Caco-2 (cell line): ENCODE measurements at regions not wholly inside any gene's neighbourhood (a gene's known extent, or its start where the extent isn't known, plus 50 kb on each side); places are given as distances from the start of the nearest gene placed in this dataset.
"Not testable (repeated sequence)": the region's sequence is repeated elsewhere in the genome, so short reads cannot be mapped to it uniquely, and the experiment has no call there.

Source experiments
- BruUV-seq: library from RNA; stranded (reverse); fragments of 400-500 nt; replicated peaks from 2 replicates; lab custom pipeline; 2021; lab: Mats Ljungman, UMichigan
- CTCF ChIA-PET: fragments of 300-600 bp; sonication (Branson Sonifier 250); formaldehyde crosslinking; loops from one replicate; lab custom pipeline; 2022; ENCODE audit warnings: antibody characterized with exemption; lab: Charles Lee
- POLR2A ChIA-PET: fragments of 300-600 bp; sonication (Branson Sonifier 250); formaldehyde crosslinking; loops from one replicate; lab custom pipeline; 2022; ENCODE audit warnings: antibody characterized with exemption; lab: Charles Lee
- DNase-seq, 2 experiments: peaks; one replicate each; pipeline versions ENCODE4 v3.0.0 to v3.0.0-alpha.2; 2020 to 2022
- H3K27me3 ChIP-seq: replicated peaks from 2 replicates; pipeline ENCODE4 v1.6.0; 2011; ENCODE audit warnings: low read length; ENCODE audit not compliant: control insufficient read depth, insufficient read depth
- H3K36me3 ChIP-seq: 2 replicates; pipeline ENCODE4 v1.5.1; 2011; ENCODE audit warnings: low read length; ENCODE audit not compliant: control insufficient read depth, insufficient read depth
- H3K4me1 ChIP-seq: fragments of 250-450 bp; sonication (Bioruptor Pico); 2 replicates; pipeline ENCODE4 v1.5.1; 2020; ENCODE audit warnings: mild to moderate bottlenecking
- H3K4me3 ChIP-seq: 2 replicates; pipeline ENCODE4 v1.5.1; 2011; ENCODE audit warnings: low read depth, mild to moderate bottlenecking, control low read depth, low read length
- H3K9me3 ChIP-seq: fragments of 250-450 bp; sonication (Bioruptor Pico); 2 replicates; pipeline ENCODE4 v1.5.1; 2020; ENCODE audit warnings: mild to moderate bottlenecking, moderate library complexity
- H3K27ac Mint-ChIP-seq: one replicate; pipeline ENCODE4 v1.8.0; 2022; ENCODE audit warnings: mixed read lengths; ENCODE audit not compliant: unreplicated experiment
- H3K27me3 Mint-ChIP-seq: one replicate; pipeline ENCODE4 v1.8.0; 2022; ENCODE audit warnings: mixed read lengths; ENCODE audit not compliant: insufficient read depth, unreplicated experiment
- H3K36me3 Mint-ChIP-seq: one replicate; pipeline ENCODE4 v1.8.0; 2022; ENCODE audit warnings: mild to moderate bottlenecking, mixed read lengths; ENCODE audit not compliant: insufficient read depth, unreplicated experiment
- H3K4me1 Mint-ChIP-seq: one replicate; pipeline ENCODE4 v1.8.0; 2022; ENCODE audit warnings: low read depth, mixed read lengths; ENCODE audit not compliant: unreplicated experiment
- H3K4me3 Mint-ChIP-seq: one replicate; pipeline ENCODE4 v1.8.0; 2022; ENCODE audit warnings: mild to moderate bottlenecking, moderate library complexity, mixed read lengths; ENCODE audit not compliant: unreplicated experiment
- H3K9me3 Mint-ChIP-seq: one replicate; pipeline ENCODE4 v1.8.0; 2022; ENCODE audit warnings: mixed read lengths; ENCODE audit not compliant: unreplicated experiment
- intact Hi-C: fragments of 100-400 bp; cut with micrococcal nuclease; formaldehyde crosslinking; loops from one replicate; pipeline ENCODE4 v1.10.0; 2022; ENCODE audit not compliant: unreplicated experiment
- TF ChIP-seq, protein P1 (sequence below), 2 experiments: fragments of 200-600 bp in 1 of 2; IDR thresholded peaks; 1 replicate in 1 of 2; 2 replicates in 1 of 2; pipeline versions ENCODE4 v1.5.1 to v1.8.0; 2011 to 2022; ENCODE audit warnings: antibody characterized with exemption in 1 of 2, control low read depth in 1 of 2, inconsistent platforms in 1 of 2, low read depth in 1 of 2, low read length in 1 of 2, mild to moderate bottlenecking in 1 of 2, moderate library complexity in 1 of 2; ENCODE audit not compliant: insufficient read depth in 1 of 2, severe bottlenecking in 1 of 2, unreplicated experiment in 1 of 2

DNA sequence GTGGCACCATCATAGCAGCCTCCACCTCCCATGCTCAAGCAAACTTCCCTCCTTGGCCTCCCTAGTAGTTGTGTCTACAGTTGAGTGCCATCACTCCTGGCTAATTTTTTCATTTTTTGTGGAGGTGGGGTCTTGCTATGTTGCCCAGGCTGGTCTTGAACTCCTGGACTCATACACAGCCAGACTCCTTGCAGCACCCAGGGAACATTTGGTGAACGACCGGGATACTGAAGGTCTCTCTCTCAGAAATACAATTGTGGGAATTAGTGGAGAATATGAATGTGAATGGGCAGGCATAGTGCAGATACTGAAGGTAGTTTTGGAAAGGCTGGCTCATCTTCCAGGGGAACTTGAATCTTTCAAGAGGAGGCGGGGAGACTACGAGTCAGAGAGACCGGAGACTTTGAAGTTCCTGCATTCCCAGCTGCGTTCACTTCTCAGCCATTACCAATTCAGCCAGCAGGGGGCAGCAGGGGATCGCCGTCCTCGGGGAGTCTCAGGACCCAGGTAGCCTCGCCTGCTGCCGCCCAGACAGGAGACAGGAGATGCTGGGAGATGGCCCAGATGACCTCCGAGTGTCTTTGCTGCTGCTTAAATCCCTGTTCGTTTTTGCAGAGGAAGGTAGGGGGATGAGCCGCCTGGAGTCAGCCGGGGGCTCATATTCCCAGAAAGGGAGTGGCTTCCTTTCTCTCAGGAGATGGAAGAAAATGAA, 68.6 kb downstream of the HAPSTR1 start:
- intact Hi-C loops = loop anchor here (2.0 to 10.0 kb wide), 2 partner anchors 19 to 65 kb away; no protein-coding TSS in a partner anchor
- H3K4me3 Mint-ChIP-seq = no peak overlapping the region
- H3K4me1 Mint-ChIP-seq = no peaks in the 10 kb centered on the region
- TF ChIP-seq, protein P1, sequence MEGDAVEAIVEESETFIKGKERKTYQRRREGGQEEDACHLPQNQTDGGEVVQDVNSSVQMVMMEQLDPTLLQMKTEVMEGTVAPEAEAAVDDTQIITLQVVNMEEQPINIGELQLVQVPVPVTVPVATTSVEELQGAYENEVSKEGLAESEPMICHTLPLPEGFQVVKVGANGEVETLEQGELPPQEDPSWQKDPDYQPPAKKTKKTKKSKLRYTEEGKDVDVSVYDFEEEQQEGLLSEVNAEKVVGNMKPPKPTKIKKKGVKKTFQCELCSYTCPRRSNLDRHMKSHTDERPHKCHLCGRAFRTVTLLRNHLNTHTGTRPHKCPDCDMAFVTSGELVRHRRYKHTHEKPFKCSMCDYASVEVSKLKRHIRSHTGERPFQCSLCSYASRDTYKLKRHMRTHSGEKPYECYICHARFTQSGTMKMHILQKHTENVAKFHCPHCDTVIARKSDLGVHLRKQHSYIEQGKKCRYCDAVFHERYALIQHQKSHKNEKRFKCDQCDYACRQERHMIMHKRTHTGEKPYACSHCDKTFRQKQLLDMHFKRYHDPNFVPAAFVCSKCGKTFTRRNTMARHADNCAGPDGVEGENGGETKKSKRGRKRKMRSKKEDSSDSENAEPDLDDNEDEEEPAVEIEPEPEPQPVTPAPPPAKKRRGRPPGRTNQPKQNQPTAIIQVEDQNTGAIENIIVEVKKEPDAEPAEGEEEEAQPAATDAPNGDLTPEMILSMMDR (IDR thresholded peaks at IDR 0.05; ENCODE audit: insufficient read depth in 1 of 2, low read depth in 1 of 2, low read length in 1 of 2, severe bottlenecking in 1 of 2, unreplicated experiment in 1 of 2) = peak; percentile 66 to 74
- no peaks in the 10 kb centered on the region for H3K9me3 Mint-ChIP-seq
- H3K27me3 Mint-ChIP-seq = no peaks in the 10 kb centered on the region
- Histone ChIP-seq H3K4me3 (no peak overlapping the region), H3K36me3 (no peaks in the 10 kb centered on the region), H3K4me1 (no peaks in the 10 kb centered on the region), H3K9me3 (no peaks in the 10 kb centered on the region), H3K27me3 (no peaks in the 10 kb centered on the region)
- H3K27ac Mint-ChIP-seq = no peak overlapping the region
- H3K36me3 Mint-ChIP-seq = no peaks in the 10 kb centered on the region
- ChIA-PET POLR2A (interaction anchor here (0.6 to 0.7 kb wide), 2 partner anchors 58 to 72 kb away, joined by 3 to 4 read pairs; no protein-coding TSS in a partner anchor), CTCF (no interaction called here)
- no TSS peak for BruUV-seq
- DNase-seq = peak; percentile 70 to 78

DNA sequence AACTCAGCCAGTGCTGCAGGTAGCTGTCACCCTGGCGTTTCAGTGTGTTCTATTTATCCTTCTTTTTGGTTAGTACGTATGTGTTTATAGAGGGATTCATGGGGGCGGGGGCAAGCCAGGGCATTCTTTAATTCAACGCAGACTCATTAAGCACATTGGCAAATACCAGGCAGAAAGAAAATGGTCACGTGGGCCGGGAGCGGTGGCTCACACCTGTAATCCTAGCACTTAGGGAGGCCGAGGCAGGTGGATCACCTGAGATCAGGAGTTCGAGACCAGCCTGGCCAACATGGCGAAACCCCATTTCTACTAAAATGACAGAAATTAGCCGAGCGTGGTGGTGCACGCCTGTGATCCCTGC, 69.1 kb downstream of the HAPSTR1 start:
- no peaks in the 10 kb centered on the region for H3K27me3 ChIP-seq
- H3K36me3 ChIP-seq = no peaks in the 10 kb centered on the region
- Mint-ChIP-seq H3K4me1 (no peaks in the 10 kb centered on the region), H3K27ac (no peak overlapping the region), H3K36me3 (no peaks in the 10 kb centered on the region), H3K9me3 (no peaks in the 10 kb centered on the region), H3K27me3 (no peaks in the 10 kb centered on the region), H3K4me3 (no peak overlapping the region)
- no peaks in the 10 kb centered on the region for H3K4me1 ChIP-seq
- BruUV-seq = no TSS peak
- no peak overlapping the region for H3K4me3 ChIP-seq
- ChIA-PET CTCF (no interaction called here), POLR2A (interaction anchor here (0.7 kb wide), 1 partner anchor 59 kb away, joined by 3 read pairs; no protein-coding TSS in a partner anchor)
- intact Hi-C loops = loop anchor here (2.0 to 10.0 kb wide), 2 partner anchors 20 to 64 kb away; no protein-coding TSS in a partner anchor
- H3K9me3 ChIP-seq = no peaks in the 10 kb centered on the region
- DNase-seq = no peak
- TF ChIP-seq, protein P1 (IDR thresholded peaks at IDR 0.05; ENCODE audit: insufficient read depth in 1 of 2, low read depth in 1 of 2, low read length in 1 of 2, severe bottlenecking in 1 of 2, unreplicated experiment in 1 of 2) = no peak

DNA sequence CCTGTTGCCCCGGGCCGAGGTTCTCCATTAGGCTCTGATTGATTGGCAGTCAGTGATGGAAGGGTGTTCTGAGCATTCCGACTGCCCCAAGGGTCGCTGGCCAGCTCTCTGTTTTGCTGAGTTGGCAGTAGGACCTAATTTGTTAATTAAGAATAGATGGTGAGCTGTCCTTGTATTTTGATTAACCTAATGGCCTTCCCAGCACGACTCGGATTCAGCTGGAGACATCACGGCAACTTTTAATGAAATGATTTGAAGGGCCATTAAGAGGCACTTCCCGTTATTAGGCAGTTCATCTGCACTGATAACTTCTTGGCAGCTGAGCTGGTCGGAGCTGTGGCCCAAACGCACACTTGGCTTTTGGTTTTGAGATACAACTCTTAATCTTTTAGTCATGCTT, 74.2 kb downstream of the HAPSTR1 start:
- intact Hi-C loops = loop anchor here (10.0 kb wide), 1 partner anchor 59 kb away; no protein-coding TSS in a partner anchor
- H3K36me3 Mint-ChIP-seq = no peaks in the 10 kb centered on the region
- H3K4me3 Mint-ChIP-seq = no peak overlapping the region
- H3K4me1 ChIP-seq = no peaks in the 10 kb centered on the region
- H3K27me3 Mint-ChIP-seq = no peaks in the 10 kb centered on the region
- no TSS peak for BruUV-seq
- no peak overlapping the region for H3K27ac Mint-ChIP-seq
- H3K9me3 ChIP-seq = no peaks in the 10 kb centered on the region
- H3K27me3 ChIP-seq = no peaks in the 10 kb centered on the region
- H3K4me1 Mint-ChIP-seq = no peaks in the 10 kb centered on the region
- H3K36me3 ChIP-seq = no peaks in the 10 kb centered on the region
- ChIA-PET CTCF (no interaction called here), POLR2A (no interaction called here)
- no peak overlapping the region for H3K4me3 ChIP-seq
- TF ChIP-seq, protein P1 (IDR thresholded peaks at IDR 0.05; ENCODE audit: insufficient read depth in 1 of 2, low read depth in 1 of 2, low read length in 1 of 2, severe bottlenecking in 1 of 2, unreplicated experiment in 1 of 2) = no peak
- no peak for DNase-seq
- H3K9me3 Mint-ChIP-seq = no peaks in the 10 kb centered on the region

DNA sequence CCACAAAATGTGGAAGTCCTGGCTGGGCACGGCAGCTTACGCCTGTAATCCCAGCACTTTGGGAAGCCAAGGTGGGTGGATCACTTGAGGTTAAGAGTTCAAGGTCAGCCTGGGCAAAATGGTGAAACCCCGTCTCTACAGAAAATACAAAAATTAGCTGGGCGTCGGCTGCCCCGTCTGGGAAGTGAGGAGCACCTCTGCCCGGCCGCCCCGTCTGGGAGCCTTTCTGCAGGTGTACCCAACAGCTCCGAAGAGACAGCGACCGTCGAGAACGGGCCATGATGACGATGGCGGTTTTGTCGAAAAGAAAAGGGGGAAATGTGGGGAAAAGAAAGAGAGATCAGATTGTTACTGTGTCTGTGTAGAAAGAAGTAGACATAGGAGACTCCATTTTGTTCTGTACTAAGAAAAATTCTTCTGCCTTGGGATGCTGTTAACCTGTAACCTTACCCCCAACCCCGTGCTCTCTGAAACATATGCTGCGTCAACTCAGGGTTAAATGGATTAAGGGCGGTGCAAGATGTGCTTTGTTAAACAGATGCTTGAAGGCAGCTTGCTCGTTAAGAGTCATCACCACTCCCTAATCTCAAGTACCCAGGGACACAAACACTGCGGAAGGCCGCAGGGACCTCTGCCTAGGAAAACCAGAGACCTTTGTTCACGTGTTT, 75.0 kb downstream of the HAPSTR1 start:
- H3K36me3 ChIP-seq, CTCF ChIA-PET, H3K4me1 Mint-ChIP-seq, H3K9me3 ChIP-seq, H3K4me1 ChIP-seq, H3K36me3 Mint-ChIP-seq, BruUV-seq, H3K27me3 Mint-ChIP-seq, DNase-seq, H3K4me3 ChIP-seq, H3K27ac Mint-ChIP-seq, H3K27me3 ChIP-seq, POLR2A ChIA-PET, H3K9me3 Mint-ChIP-seq, H3K4me3 Mint-ChIP-seq: not testable (repeated sequence)
- intact Hi-C loops = loop anchor here (10.0 kb wide), 1 partner anchor 58 kb away; no protein-coding TSS in a partner anchor
